Sigmoid colon (tissue), 6 donors: ENCODE measurements at regions not wholly inside any gene's neighbourhood (a gene's known extent, or its start where the extent isn't known, plus 50 kb on each side); places are given as distances from the start of the nearest gene placed in this dataset.
"Not testable (repeated sequence)": the region's sequence is repeated elsewhere in the genome, so short reads cannot be mapped to it uniquely, and the experiment has no call there.

Experiments used
- DNase-seq: peaks from one replicate; pipeline ENCODE4 v3.0.0-alpha.2; 2019
- H3K27ac ChIP-seq, 4 donors: fragments of 200-600 bp; sonication (generic); one replicate each; pipeline ENCODE4 v1.5.1; 2016 to 2019; ENCODE audit warnings: mild to moderate bottlenecking in 1 of 4
- H3K27me3 ChIP-seq, 3 donors: fragments of 200-600 bp; sonication (generic); one replicate each; pipeline ENCODE4 v1.5.1; 2019; ENCODE audit warnings: mild to moderate bottlenecking in 1 of 3
- H3K36me3 ChIP-seq, 4 donors: fragments of 200-600 bp; sonication (generic); one replicate each; pipeline ENCODE4 v1.5.1; 2016 to 2019
- H3K4me1 ChIP-seq, 4 donors: fragments of 200-600 bp; sonication (generic); one replicate each; pipeline ENCODE4 v1.5.1; 2017 to 2019
- H3K4me3 ChIP-seq, 4 donors: fragments of 200-600 bp; sonication (generic); one replicate each; pipeline ENCODE4 v1.5.1; 2017 to 2019; ENCODE audit warnings: mild to moderate bottlenecking in 2 of 4, moderate library complexity in 1 of 4
- H3K9me3 ChIP-seq, 4 donors: fragments of 200-600 bp in 3 of 4; sonication (generic) in 3 of 4; one replicate each; pipeline versions ENCODE4 v1.5.1 to v1.6.1; 2013 to 2019
- CTCF ChIP-seq, 4 experiments: fragments of 450-650 bp in 3 of 4; fragments of 200-600 bp in 1 of 4; IDR thresholded peaks; one replicate each; pipeline ENCODE4 v1.5.1; 2016 to 2019; ENCODE audit warnings: antibody characterized with exemption in 4 of 4, mild to moderate bottlenecking in 3 of 4, moderate library complexity in 2 of 4
- EP300 ChIP-seq, 4 donors: sonication (generic); formaldehyde crosslinking; IDR thresholded peaks; one replicate each; pipeline ENCODE4 v1.6.1; 2017; ENCODE audit warnings: antibody characterized with exemption in 4 of 4
- POLR2A ChIP-seq, 2 donors: fragments of 450-650 bp; IDR thresholded peaks; one replicate each; pipeline ENCODE4 v1.6.1; 2016; ENCODE audit warnings: antibody characterized with exemption in 2 of 2, mild to moderate bottlenecking in 2 of 2, moderate library complexity in 2 of 2
- POLR2AphosphoS5 ChIP-seq, 4 donors: sonication (generic); formaldehyde crosslinking; IDR thresholded peaks; one replicate each; pipeline ENCODE4 v1.6.1; 2017; ENCODE audit warnings: antibody characterized with exemption in 4 of 4
- WGBS, 2 donors: extraction: QIAGEN DNeasy Blood & Tissue Kit; methylation state at CpG; one replicate each; pipeline ENCODE4 v1.1.7; 2013; 5-methylcytosine and 5-hydroxymethylcytosine counted together
- intact Hi-C: fragments of 100-400 bp; cut with DNase I; formaldehyde crosslinking; loops from one replicate; pipeline ENCODE4 v1.15.1; 2023
- donor health status: healthy with polysubstance abuse.
- donor health status: healthy.

GRCh38 chr12:75751769-75752471 lies 240.5 kb upstream of the KRR1 start:
- H3K27ac ChIP-seq = no peak overlapping the region
- no peak for TF ChIP-seq EP300 (IDR thresholded peaks at IDR 0.05)
- no peak for TF ChIP-seq POLR2AphosphoS5 (IDR thresholded peaks at IDR 0.05)
- no peak for TF ChIP-seq POLR2A (IDR thresholded peaks at IDR 0.05)
- TF ChIP-seq CTCF (IDR thresholded peaks at IDR 0.05) = no peak
- H3K27me3 ChIP-seq = no peaks in the 10 kb centered on the region
- intact Hi-C loops = no loop called here
- no peak overlapping the region for H3K4me3 ChIP-seq
- peaks cover 0 to 5% (median 0%) of the 10 kb centered on the region in 4 donors for H3K4me1 ChIP-seq
- H3K36me3 ChIP-seq = no peaks in the 10 kb centered on the region
- no peak for DNase-seq
- H3K9me3 ChIP-seq = no peaks in the 10 kb centered on the region
- 83 to 85% methylated on average over 4 of the region's 4 CpGs for WGBS, 2 donors

- H3K4me1 ChIP-seq = peaks cover 0 to 5% (median 0%) of the 10 kb centered on the region in 4 donors
- no peaks in the 10 kb centered on the region for H3K36me3 ChIP-seq
- no peaks in the 10 kb centered on the region for H3K9me3 ChIP-seq
- TF ChIP-seq CTCF (IDR thresholded peaks at IDR 0.05) (no peak), POLR2A (IDR thresholded peaks at IDR 0.05) (no peak), POLR2AphosphoS5 (IDR thresholded peaks at IDR 0.05) (no peak), EP300 (IDR thresholded peaks at IDR 0.05) (no peak)
- H3K4me3 ChIP-seq = no peak overlapping the region
- no peak for DNase-seq
- no peaks in the 10 kb centered on the region for H3K27me3 ChIP-seq
- intact Hi-C loops = no loop called here
- H3K27ac ChIP-seq = no peak overlapping the region
- 73 to 74% methylated on average over 4 of the region's 4 CpGs for WGBS, 2 donors
Measured at GRCh38 chr12:75750716-75751306, 239.4 kb upstream of the KRR1 start.

GRCh38 chr12:75748990-75749389 lies 237.6 kb upstream of the KRR1 start:
- H3K9me3 ChIP-seq, intact Hi-C loops, H3K36me3 ChIP-seq, H3K27me3 ChIP-seq, DNase-seq, H3K4me3 ChIP-seq, H3K4me1 ChIP-seq, H3K27ac ChIP-seq: not testable (repeated sequence)
- 91 to 97% methylated on average over 2 to 3 of the region's 3 CpGs for WGBS, 2 donors

GRCh38 chr12:75748136-75748535 lies 236.7 kb upstream of the KRR1 start:
- TF ChIP-seq POLR2A (IDR thresholded peaks at IDR 0.05) (no peak), EP300 (IDR thresholded peaks at IDR 0.05) (no peak), CTCF (IDR thresholded peaks at IDR 0.05) (no peak), POLR2AphosphoS5 (IDR thresholded peaks at IDR 0.05) (no peak)
- no peak for DNase-seq
- no peak overlapping the region for H3K27ac ChIP-seq
- H3K4me3 ChIP-seq = no peak overlapping the region
- no peaks in the 10 kb centered on the region for H3K27me3 ChIP-seq
- intact Hi-C loops = no loop called here
- H3K36me3 ChIP-seq = no peaks in the 10 kb centered on the region
- peaks cover 0 to 5% (median 0%) of the 10 kb centered on the region in 4 donors for H3K4me1 ChIP-seq
- WGBS, 2 donors = 86 to 89% methylated on average over 6 of the region's 6 CpGs
- H3K9me3 ChIP-seq = no peaks in the 10 kb centered on the region

- 80 to 88% methylated on average over 1 of the region's 1 CpG for WGBS, 2 donors
- TF ChIP-seq CTCF (IDR thresholded peaks at IDR 0.05) (no peak), POLR2A (IDR thresholded peaks at IDR 0.05) (no peak), POLR2AphosphoS5 (IDR thresholded peaks at IDR 0.05) (no peak), EP300 (IDR thresholded peaks at IDR 0.05) (no peak)
- no peak for DNase-seq
- intact Hi-C loops = no loop called here
- no peaks in the 10 kb centered on the region for H3K27me3 ChIP-seq
- peaks cover 0 to 5% (median 0%) of the 10 kb centered on the region in 4 donors for H3K4me1 ChIP-seq
- no peak overlapping the region for H3K4me3 ChIP-seq
- H3K36me3 ChIP-seq = no peaks in the 10 kb centered on the region
- H3K27ac ChIP-seq = no peak overlapping the region
- no peaks in the 10 kb centered on the region for H3K9me3 ChIP-seq
Measured at GRCh38 chr12:75747572-75748021, 236.2 kb upstream of the KRR1 start.
